ENCODE measurements at regions not wholly inside any gene's neighbourhood (a gene's known extent, or its start where the extent isn't known, plus 50 kb on each side); places are given as distances from the start of the nearest gene placed in this dataset.

GRCh38 chr2:140178234-140178633 lies 1398.0 kb upstream of the NXPH2 start:
- Histone ChIP-seq H3K36me3 (ENCODE audit: control insufficient read depth in 4 of 4, insufficient read depth in 3 of 4, low read depth in 1 of 4, low read length in 3 of 4) (no peaks in the 10 kb centered on the region), H3K9me3 (ENCODE audit: control insufficient read depth in 4 of 4, low read length in 3 of 4) (no peaks in the 10 kb centered on the region), H3K4me3 (ENCODE audit: low read depth in 1 of 3, low read length in 3 of 3) (no peak overlapping the region), H3K27ac (ENCODE audit: low read depth in 1 of 2, low read length in 2 of 2) (no peak overlapping the region), H3K4me1 (ENCODE audit: control insufficient read depth in 4 of 4, insufficient read depth in 4 of 4, low read length in 3 of 4) (no peaks in the 10 kb centered on the region), H3K9ac (ENCODE audit: low read depth in 1 of 2, low read length in 2 of 2) (no peak overlapping the region), H3K27me3 (ENCODE audit: control insufficient read depth in 4 of 4, insufficient read depth in 4 of 4, low read length in 3 of 4) (peaks cover 0 to 4% (median 0%) of the 10 kb centered on the region in 4 donors)
- DNase-seq (ENCODE audit: low spot score) = no peak
- no peak for TF ChIP-seq FOXA2 (IDR thresholded peaks at IDR 0.05)
- TF ChIP-seq NR2F2 (IDR thresholded peaks at IDR 0.05) = no peak
- TF ChIP-seq JUND (IDR thresholded peaks at IDR 0.05) = no peak
- TF ChIP-seq YY1 (IDR thresholded peaks at IDR 0.05) = no peak
- no peak for TF ChIP-seq SP1 (IDR thresholded peaks at IDR 0.05)
- TF ChIP-seq RXRA (IDR thresholded peaks at IDR 0.05) = no peak
- TF ChIP-seq FOXA1 (IDR thresholded peaks at IDR 0.05) = no peak
- TF ChIP-seq ATF3 (IDR thresholded peaks at IDR 0.05) = no peak
- 44% methylated on average over 3 of the region's 3 CpGs for WGBS

GRCh38 chr2:140177086-140177485 lies 1396.9 kb upstream of the NXPH2 start:
- H3K4me3 ChIP-seq (ENCODE audit: low read depth in 1 of 3, low read length in 3 of 3) = no peak overlapping the region
- no peaks in the 10 kb centered on the region for H3K27me3 ChIP-seq (ENCODE audit: control insufficient read depth in 4 of 4, insufficient read depth in 4 of 4, low read length in 3 of 4)
- TF ChIP-seq JUND (IDR thresholded peaks at IDR 0.05) = no peak
- no peaks in the 10 kb centered on the region for H3K36me3 ChIP-seq (ENCODE audit: control insufficient read depth in 4 of 4, insufficient read depth in 3 of 4, low read depth in 1 of 4, low read length in 3 of 4)
- no peaks in the 10 kb centered on the region for H3K9me3 ChIP-seq (ENCODE audit: control insufficient read depth in 4 of 4, low read length in 3 of 4)
- DNase-seq (ENCODE audit: low spot score) = no peak
- WGBS = 69% methylated on average over 3 of the region's 3 CpGs
- H3K4me1 ChIP-seq (ENCODE audit: control insufficient read depth in 4 of 4, insufficient read depth in 4 of 4, low read length in 3 of 4) = no peaks in the 10 kb centered on the region
- H3K9ac ChIP-seq (ENCODE audit: low read depth in 1 of 2, low read length in 2 of 2) = no peak overlapping the region
- H3K27ac ChIP-seq (ENCODE audit: low read depth in 1 of 2, low read length in 2 of 2) = no peak overlapping the region

GRCh38 chr2:140173790-140174189 lies 1393.6 kb upstream of the NXPH2 start:
- Histone ChIP-seq H3K36me3 (ENCODE audit: control insufficient read depth in 4 of 4, insufficient read depth in 3 of 4, low read depth in 1 of 4, low read length in 3 of 4) (no peaks in the 10 kb centered on the region), H3K4me1 (ENCODE audit: control insufficient read depth in 4 of 4, insufficient read depth in 4 of 4, low read length in 3 of 4) (no peaks in the 10 kb centered on the region), H3K4me3 (ENCODE audit: low read depth in 1 of 3, low read length in 3 of 3) (no peak overlapping the region), H3K9me3 (ENCODE audit: control insufficient read depth in 4 of 4, low read length in 3 of 4) (no peaks in the 10 kb centered on the region), H3K9ac (ENCODE audit: low read depth in 1 of 2, low read length in 2 of 2) (no peak overlapping the region), H3K27me3 (ENCODE audit: control insufficient read depth in 4 of 4, insufficient read depth in 4 of 4, low read length in 3 of 4) (no peaks in the 10 kb centered on the region), H3K27ac (ENCODE audit: low read depth in 1 of 2, low read length in 2 of 2) (no peak overlapping the region)
- no peak for TF ChIP-seq NR2F2 (IDR thresholded peaks at IDR 0.05)
- no peak for TF ChIP-seq HNF4A (conservative IDR thresholded peaks at IDR 0.05)
- TF ChIP-seq FOXA2 (IDR thresholded peaks at IDR 0.05) = no peak
- TF ChIP-seq YY1 (IDR thresholded peaks at IDR 0.05) = no peak
- no peak for TF ChIP-seq SP1 (IDR thresholded peaks at IDR 0.05)
- TF ChIP-seq JUND (IDR thresholded peaks at IDR 0.05) = no peak
- no peak for TF ChIP-seq ZBTB33 (IDR thresholded peaks at IDR 0.05)
- TF ChIP-seq REST (IDR thresholded peaks at IDR 0.05) = no peak
- no peak for TF ChIP-seq RAD21 (IDR thresholded peaks at IDR 0.05)
- no peak for TF ChIP-seq MAX (IDR thresholded peaks at IDR 0.05)
- no peak for TF ChIP-seq CTCF (IDR thresholded peaks at IDR 0.05; ENCODE audit: low read depth, low read length, missing input control)
- TF ChIP-seq TAF1 (conservative IDR thresholded peaks at IDR 0.05) = no peak
- no peak for DNase-seq (ENCODE audit: low spot score)
- 74% methylated on average over 5 of the region's 5 CpGs for WGBS

Measured in liver (tissue), 8 donors.